B cell (primary cell): ENCODE measurements at regions not wholly inside any gene's neighbourhood (a gene's known extent, or its start where the extent isn't known, plus 50 kb on each side); places are given as distances from the start of the nearest gene placed in this dataset.

Experiments
- EZH2 ChIP-seq: IDR thresholded peaks from 2 replicates; pipeline ENCODE4 v1.6.1; 2012; ENCODE audit warnings: borderline replicate concordance, low read depth, mild to moderate bottlenecking, moderate library complexity, low read length; ENCODE audit not compliant: insufficient read depth, poor library complexity, severe bottlenecking
- TF ChIP-seq, protein P1 (sequence below): fragments of 200-600 bp; IDR thresholded peaks from one replicate; pipeline ENCODE4 v1.8.0; 2022; ENCODE audit warnings: antibody characterized with exemption, mild to moderate bottlenecking

DNA sequence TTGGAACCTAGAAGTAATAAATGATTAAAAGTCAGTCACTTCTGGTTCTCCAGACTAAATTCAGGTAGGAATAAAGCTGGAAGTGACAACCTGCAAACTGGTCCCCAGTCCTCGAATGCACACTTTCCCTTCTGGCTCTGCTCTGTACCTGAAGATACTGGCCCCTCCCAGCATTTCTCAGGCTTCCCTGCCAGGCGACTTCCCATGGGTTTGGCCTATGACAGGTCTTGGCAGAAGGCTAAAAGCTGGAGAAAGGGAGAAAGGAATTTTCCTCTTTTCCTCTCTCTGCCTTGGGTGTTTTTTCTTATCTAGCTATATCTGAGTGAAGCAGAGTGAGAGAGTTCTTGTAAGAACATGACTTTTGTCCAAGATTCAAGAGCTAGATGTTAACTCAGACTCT, 1005.7 kb downstream of the DTWD2 start:
- no peak for TF ChIP-seq EZH2
- TF ChIP-seq, protein P1, sequence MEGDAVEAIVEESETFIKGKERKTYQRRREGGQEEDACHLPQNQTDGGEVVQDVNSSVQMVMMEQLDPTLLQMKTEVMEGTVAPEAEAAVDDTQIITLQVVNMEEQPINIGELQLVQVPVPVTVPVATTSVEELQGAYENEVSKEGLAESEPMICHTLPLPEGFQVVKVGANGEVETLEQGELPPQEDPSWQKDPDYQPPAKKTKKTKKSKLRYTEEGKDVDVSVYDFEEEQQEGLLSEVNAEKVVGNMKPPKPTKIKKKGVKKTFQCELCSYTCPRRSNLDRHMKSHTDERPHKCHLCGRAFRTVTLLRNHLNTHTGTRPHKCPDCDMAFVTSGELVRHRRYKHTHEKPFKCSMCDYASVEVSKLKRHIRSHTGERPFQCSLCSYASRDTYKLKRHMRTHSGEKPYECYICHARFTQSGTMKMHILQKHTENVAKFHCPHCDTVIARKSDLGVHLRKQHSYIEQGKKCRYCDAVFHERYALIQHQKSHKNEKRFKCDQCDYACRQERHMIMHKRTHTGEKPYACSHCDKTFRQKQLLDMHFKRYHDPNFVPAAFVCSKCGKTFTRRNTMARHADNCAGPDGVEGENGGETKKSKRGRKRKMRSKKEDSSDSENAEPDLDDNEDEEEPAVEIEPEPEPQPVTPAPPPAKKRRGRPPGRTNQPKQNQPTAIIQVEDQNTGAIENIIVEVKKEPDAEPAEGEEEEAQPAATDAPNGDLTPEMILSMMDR: no peak
